ENCODE measurements at regions not wholly inside any gene's neighbourhood (a gene's known extent, or its start where the extent isn't known, plus 50 kb on each side); places are given as distances from the start of the nearest gene placed in this dataset.

- ATAC-seq (ENCODE audit: poor library complexity) (no peak), DNase-seq (no peak)
- intact Hi-C loops (cut with DNase I): no loop called here
Observed at GRCh38 chr21:24290151-24290833, 1317.0 kb downstream of the MRPL39 start.

GRCh38 chr21:24289539-24289938 lies 1317.7 kb downstream of the MRPL39 start:
- intact Hi-C loops (cut with DNase I): no loop called here
- ATAC-seq (ENCODE audit: poor library complexity): no peak
- DNase-seq: no peak

GRCh38 chr21:24280596-24280995 lies 1326.7 kb downstream of the MRPL39 start:
- no peak for ATAC-seq (ENCODE audit: poor library complexity)
- intact Hi-C loops (cut with DNase I): no loop called here
- no peak for DNase-seq

DNA sequence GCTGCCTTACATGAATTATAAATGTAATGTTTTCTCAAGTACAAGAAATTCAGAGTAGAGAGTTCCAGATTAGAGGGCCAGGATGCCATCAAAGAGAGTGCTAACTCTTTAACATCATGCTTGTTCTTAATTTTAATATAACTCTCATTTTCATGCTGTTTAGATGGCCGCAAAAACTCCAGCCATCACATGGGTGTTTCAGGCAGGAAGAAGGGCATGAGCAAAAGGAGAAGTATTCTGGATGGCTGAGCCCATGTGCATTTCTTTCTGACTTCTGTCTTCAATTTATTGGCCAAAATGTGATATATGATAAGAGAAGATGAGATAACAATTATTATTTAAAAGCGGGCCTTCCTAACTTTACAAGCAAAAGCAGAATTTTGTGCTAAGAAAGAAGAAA lies 1328.6 kb downstream of the MRPL39 start:
- intact Hi-C loops (cut with DNase I): no loop called here
- ATAC-seq (ENCODE audit: poor library complexity): no peak
- DNase-seq: no peak

DNA sequence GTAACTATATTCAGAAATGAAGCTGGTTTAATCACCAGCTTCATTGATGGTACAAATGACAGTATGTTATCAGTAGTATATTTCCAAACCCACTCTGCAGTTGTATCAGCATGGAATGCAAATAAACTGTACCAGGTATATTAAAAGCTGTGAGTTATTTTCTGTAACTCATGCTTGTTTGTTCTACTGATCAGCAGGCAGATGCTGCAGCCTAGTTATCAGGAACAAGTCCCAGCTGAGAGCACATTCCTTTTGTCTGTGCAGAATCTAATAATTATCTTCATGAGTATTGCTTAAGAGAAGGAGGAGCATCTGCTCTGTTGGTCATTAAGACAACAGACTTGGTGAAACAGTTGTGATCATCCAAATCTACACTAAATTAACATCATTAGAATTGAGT lies 1331.1 kb downstream of the MRPL39 start:
- intact Hi-C loops (cut with DNase I): no loop called here
- ATAC-seq (ENCODE audit: poor library complexity) (no peak), DNase-seq (no peak)

- DNase-seq (no peak), ATAC-seq (ENCODE audit: poor library complexity) (no peak)
Observed at GRCh38 chr21:24275616-24276015, 1331.7 kb downstream of the MRPL39 start.

GRCh38 chr21:24272521-24272938 lies 1334.8 kb downstream of the MRPL39 start:
- no peak for DNase-seq
- intact Hi-C loops (cut with DNase I): no loop called here
- ATAC-seq (ENCODE audit: poor library complexity): no peak

More at GRCh38 chr21:24275616-24276015, 1331.7 kb downstream of the MRPL39 start:
- intact Hi-C loops (cut with DNase I): no loop called here

DNA sequence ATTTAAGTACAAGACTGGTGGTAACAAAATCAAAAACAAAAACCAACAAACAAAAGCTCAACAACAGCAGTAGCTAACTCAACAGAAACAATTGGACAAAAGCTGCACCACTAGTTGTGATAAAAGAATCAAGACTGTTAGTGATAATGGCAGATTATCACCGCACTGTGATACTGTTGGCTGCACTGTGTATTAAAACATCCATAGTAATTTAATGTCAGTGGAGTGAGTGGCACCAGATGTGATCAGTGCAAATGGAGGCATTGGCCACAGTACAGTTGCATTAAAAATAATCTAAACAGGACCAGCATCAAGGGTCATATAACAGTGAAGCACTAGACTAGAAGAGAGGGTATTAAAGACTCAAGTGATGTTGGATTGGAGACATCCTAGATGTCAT lies 1341.3 kb downstream of the MRPL39 start:
- ATAC-seq (ENCODE audit: poor library complexity) (no peak), DNase-seq (no peak)
- intact Hi-C loops (cut with DNase I): no loop called here

DNA sequence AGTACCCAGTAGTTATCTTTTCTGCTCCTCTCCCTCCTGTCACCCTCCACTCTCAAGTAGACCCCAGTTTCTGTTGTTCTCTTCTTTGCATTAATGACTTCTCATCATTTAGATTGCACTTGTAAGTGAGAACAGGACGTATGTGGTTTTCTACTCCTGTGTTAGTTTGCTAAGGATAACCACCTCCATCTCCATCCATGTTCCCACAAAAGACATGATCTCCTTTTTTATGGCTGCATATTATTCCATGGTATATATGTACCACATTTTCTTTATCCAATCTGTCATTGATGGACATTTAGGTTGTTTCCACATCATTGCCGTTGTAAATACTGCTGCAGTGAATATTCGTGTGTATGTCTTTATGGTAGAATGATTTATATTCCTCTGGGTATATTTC lies 1346.5 kb downstream of the MRPL39 start:
- intact Hi-C loops (cut with DNase I): no loop called here
- no peak for DNase-seq
- no peak for ATAC-seq (ENCODE audit: poor library complexity)

- DNase-seq: no peak
- no peak for ATAC-seq (ENCODE audit: poor library complexity)
- intact Hi-C loops (cut with DNase I): no loop called here
Observed at GRCh38 chr21:24259241-24259640, 1348.0 kb downstream of the MRPL39 start.

DNA sequence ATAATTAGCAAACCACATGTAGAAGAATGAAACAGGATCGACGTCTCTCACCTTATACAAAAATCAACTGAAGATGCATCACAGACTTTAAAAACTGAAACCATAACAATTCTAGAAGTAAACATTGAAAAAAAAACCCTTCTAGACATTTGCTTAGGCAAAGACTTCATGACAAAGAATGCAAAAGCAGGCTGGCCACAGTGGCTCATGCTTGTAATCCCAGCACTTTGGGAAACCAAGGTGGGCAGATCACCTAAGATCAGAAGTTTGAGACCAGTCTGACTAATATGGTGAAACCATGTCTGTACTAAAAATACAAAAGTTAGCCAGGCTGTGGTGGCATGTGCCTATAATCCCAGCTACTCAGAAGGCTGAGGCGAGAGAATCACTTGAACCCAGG lies 1351.7 kb downstream of the MRPL39 start:
- intact Hi-C loops (cut with DNase I): no loop called here
- DNase-seq (no peak), ATAC-seq (ENCODE audit: poor library complexity) (no peak)

- no peak for ATAC-seq (ENCODE audit: poor library complexity)
- intact Hi-C loops (cut with DNase I): no loop called here
- no peak for DNase-seq
Observed at GRCh38 chr21:24225431-24225830, 1381.8 kb downstream of the MRPL39 start.

DNA sequence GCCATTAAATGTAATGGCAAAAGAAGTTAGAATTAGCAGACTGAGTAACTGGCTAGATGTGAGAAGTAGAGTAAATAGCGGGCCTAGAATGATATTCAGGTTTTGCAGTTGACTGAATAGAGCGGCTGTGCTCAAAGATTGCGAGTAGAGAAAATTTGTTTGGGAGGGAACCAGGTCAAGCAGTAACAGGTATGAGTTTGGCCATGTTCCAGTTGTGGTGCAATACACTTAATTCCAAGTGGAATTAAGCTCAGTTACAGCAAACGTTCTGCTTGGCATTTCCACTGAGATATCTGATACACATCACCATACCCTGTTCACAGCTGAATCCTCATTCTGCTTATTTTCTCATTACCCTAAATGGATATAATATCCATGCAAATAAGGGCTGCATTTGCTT lies 1382.9 kb downstream of the MRPL39 start:
- ATAC-seq (ENCODE audit: poor library complexity): no peak
- no peak for DNase-seq
- intact Hi-C loops (cut with DNase I): no loop called here

- ATAC-seq (ENCODE audit: poor library complexity) (no peak), DNase-seq (no peak)
- intact Hi-C loops (cut with DNase I): no loop called here
Observed at GRCh38 chr21:24223624-24224023, 1383.7 kb downstream of the MRPL39 start.

- DNase-seq (no peak), ATAC-seq (ENCODE audit: poor library complexity) (no peak)
- intact Hi-C loops (cut with DNase I): no loop called here
Observed at GRCh38 chr21:24222676-24223075, 1384.6 kb downstream of the MRPL39 start.

DNA sequence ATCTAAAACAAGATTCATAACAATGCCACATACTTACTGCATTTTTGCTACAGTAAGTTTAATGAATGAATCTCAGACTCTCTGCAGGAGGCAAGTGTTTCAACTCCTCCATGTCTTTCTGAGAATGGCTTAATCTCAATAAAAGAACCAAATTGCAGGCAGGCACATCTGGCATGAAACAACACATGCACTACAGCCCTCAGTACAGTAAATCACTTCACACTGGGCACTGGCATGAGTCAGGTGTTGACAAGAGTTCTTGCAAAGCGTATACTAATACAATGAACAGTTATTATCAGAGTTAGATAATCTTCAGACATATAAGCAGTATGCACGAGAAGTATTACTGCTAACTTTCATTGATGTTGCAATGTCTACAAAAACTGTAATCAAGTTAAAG lies 1386.8 kb downstream of the MRPL39 start:
- intact Hi-C loops (cut with DNase I): no loop called here
- ATAC-seq (ENCODE audit: poor library complexity) (no peak), DNase-seq (no peak)

GRCh38 chr21:24217151-24217550 lies 1390.1 kb downstream of the MRPL39 start:
- intact Hi-C loops (cut with DNase I): no loop called here
- no peak for ATAC-seq (ENCODE audit: poor library complexity)

GRCh38 chr21:24210130-24210529 lies 1397.2 kb downstream of the MRPL39 start:
- ATAC-seq (ENCODE audit: poor library complexity) (no peak), DNase-seq (no peak)
- intact Hi-C loops (cut with DNase I): no loop called here

More at GRCh38 chr21:24217151-24217550, 1390.1 kb downstream of the MRPL39 start:
- DNase-seq: no peak

DNA sequence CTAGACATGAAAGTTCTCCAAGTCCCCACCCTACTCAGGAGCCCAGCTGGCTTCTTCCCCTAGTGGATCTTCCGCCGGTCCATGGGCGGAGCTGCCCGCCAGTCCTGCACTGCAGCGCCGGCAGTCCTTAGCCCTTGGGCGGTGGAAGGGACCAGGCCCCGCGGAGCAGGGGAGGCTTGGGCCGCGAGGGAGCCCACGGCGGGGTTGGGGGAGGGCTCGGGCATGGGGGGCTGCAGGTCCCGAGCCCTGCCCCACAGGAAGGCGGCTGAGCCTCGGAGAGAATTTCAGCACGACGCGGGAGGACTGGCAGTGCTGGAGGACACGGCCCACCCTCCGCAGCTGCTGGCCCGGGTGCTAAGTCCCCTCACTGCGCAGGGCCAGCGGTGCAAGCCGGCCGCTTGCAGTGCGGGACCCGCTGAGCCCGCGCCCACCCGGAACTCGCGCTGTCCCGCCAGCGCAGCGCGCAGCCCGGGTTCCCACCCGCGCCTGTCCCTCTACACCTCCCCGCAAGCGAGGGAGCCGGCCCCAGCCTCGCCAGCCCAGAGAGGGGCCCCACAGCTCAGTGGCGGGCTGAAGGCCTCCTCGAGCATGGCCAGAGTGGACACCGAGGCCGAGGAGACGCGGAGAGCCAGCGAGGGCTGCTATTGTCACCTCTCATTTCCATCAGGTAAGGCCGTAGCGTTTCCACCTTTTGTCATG lies 1398.6 kb downstream of the MRPL39 start:
- ATAC-seq (ENCODE audit: poor library complexity) (no peak), DNase-seq (no peak)
- intact Hi-C loops (cut with DNase I): no loop called here

DNA sequence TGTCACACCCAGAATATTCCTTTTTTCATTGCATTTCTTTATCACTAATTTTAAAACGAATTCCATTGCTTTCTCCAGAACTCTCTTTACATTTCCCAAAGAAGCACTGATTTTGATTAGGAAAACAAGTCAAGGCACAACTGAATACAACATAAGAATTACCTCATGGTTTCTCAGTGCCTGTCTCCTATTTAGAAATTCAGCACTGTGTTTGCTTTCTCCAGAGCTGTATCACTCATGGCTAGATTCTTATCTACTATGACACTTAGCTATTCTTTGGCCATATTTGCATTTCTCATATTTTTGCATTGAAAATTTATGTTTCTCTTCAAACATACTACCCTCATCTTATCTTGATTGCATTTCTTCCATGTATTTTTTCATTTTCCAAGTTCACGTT lies 1402.0 kb downstream of the MRPL39 start:
- ATAC-seq (ENCODE audit: poor library complexity) (no peak), DNase-seq (no peak)
- intact Hi-C loops (cut with DNase I): no loop called here

DNA sequence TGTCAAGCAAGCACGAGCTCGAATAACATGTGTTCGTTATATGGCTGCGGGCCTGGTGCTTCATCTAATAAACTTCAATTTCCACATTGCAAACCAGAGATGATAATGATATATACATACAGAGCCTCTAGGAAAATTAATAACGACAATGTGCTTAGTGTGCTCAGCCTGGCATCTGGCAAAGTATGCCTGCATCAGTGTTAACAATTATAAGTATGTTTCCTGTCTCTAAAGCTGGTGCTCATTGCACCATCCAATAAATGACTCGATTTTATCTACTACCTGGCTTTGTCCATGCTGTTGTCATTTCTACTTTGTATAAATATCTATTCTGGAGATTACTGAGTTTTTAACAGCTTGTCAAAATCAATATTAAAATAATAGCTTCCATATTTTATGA lies 1402.6 kb downstream of the MRPL39 start:
- intact Hi-C loops (cut with DNase I): no loop called here
- DNase-seq: no peak
- no peak for ATAC-seq (ENCODE audit: poor library complexity)
